HG03442 (cell line): ENCODE measurements at regions not wholly inside any gene's neighbourhood (a gene's known extent, or its start where the extent isn't known, plus 50 kb on each side); places are given as distances from the start of the nearest gene placed in this dataset.
"Not testable (repeated sequence)": the region's sequence is repeated elsewhere in the genome, so short reads cannot be mapped to it uniquely, and the experiment has no call there.

Experiments used
- ATAC-seq: cut with Tn5 transposase; IDR thresholded peaks from one replicate; pipeline ENCODE4 v1.9.1; 2021; ENCODE audit warnings: mild to moderate bottlenecking, moderate library complexity; ENCODE audit not compliant: unreplicated experiment

- no peak for ATAC-seq
Measured at GRCh38 chr11:97905101-97905500, 1115.6 kb upstream of the CNTN5 start.

- no peak for ATAC-seq
Measured at GRCh38 chr11:97905671-97906070, 1115.1 kb upstream of the CNTN5 start.

- no peak for ATAC-seq
Measured at GRCh38 chr11:97908354-97908753, 1112.4 kb upstream of the CNTN5 start.

GRCh38 chr11:97909614-97910399 is 1110.9 kb upstream of the CNTN5 start:
- ATAC-seq, result no peak

GRCh38 chr11:97912629-97913028 is 1108.1 kb upstream of the CNTN5 start:
- ATAC-seq, result no peak

GRCh38 chr11:97922933-97923332 is 1097.8 kb upstream of the CNTN5 start:
- not testable (repeated sequence) for ATAC-seq

GRCh38 chr11:97934572-97935208 is 1086.1 kb upstream of the CNTN5 start:
- no peak for ATAC-seq

- no peak for ATAC-seq
Measured at GRCh38 chr11:97937501-97937900, 1083.2 kb upstream of the CNTN5 start.

- ATAC-seq, result no peak
Measured at GRCh38 chr11:97938789-97939188, 1082.0 kb upstream of the CNTN5 start.

GRCh38 chr11:97943493-97943892 is 1077.3 kb upstream of the CNTN5 start:
- no peak for ATAC-seq

GRCh38 chr11:97948793-97949192 is 1072.0 kb upstream of the CNTN5 start:
- no peak for ATAC-seq

- ATAC-seq, result no peak
Measured at GRCh38 chr11:97955595-97955994, 1065.2 kb upstream of the CNTN5 start.

- ATAC-seq, result no peak
Measured at GRCh38 chr11:97956904-97957303, 1063.8 kb upstream of the CNTN5 start.

- ATAC-seq, result no peak
Measured at GRCh38 chr11:97961431-97961830, 1059.3 kb upstream of the CNTN5 start.

GRCh38 chr11:97962758-97963157 is 1058.0 kb upstream of the CNTN5 start:
- ATAC-seq, result no peak

- ATAC-seq, result no peak
Measured at GRCh38 chr11:97963528-97964331, 1057.0 kb upstream of the CNTN5 start.

- ATAC-seq, result no peak
Measured at GRCh38 chr11:97964332-97965004, 1056.3 kb upstream of the CNTN5 start.

- no peak for ATAC-seq
Measured at GRCh38 chr11:97965849-97966646, 1054.7 kb upstream of the CNTN5 start.

- no peak for ATAC-seq
Measured at GRCh38 chr11:97966901-97967300, 1053.8 kb upstream of the CNTN5 start.

- no peak for ATAC-seq
Measured at GRCh38 chr11:97968071-97968470, 1052.7 kb upstream of the CNTN5 start.
